GM12878 (cell line): ENCODE measurements at regions not wholly inside any gene's neighbourhood (a gene's known extent, or its start where the extent isn't known, plus 50 kb on each side); places are given as distances from the start of the nearest gene placed in this dataset.

Experiments used
- ATAC-seq: fragments of 200-7000 bp; cut with Tn5 transposase; 3 replicates; pipeline ENCODE4 v1.9.1; 2020; ENCODE audit warnings: mild to moderate bottlenecking, moderate library complexity
- BruUV-seq: library from RNA; stranded (reverse); fragments of 400-500 nt; replicated peaks from 2 replicates; lab custom pipeline; 2021; lab: Mats Ljungman, UMichigan
- CTCF ChIA-PET: fragments of 300-600 bp; sonication (Branson Sonifier 250); formaldehyde crosslinking; extraction: SDS; loops from one replicate; lab custom pipeline; 2021; ENCODE audit warnings: inconsistent platforms; lab: Yijun Ruan, JAX
- POLR2A ChIA-PET: fragments of 350-600 bp; formaldehyde crosslinking; extraction: SDS; loops from one replicate; lab custom pipeline; 2021; ENCODE audit warnings: inconsistent platforms; lab: Charles Lee
- RAD21 ChIA-PET: fragments of 300-600 bp; sonication (Branson Sonifier 250); formaldehyde crosslinking; loops from one replicate; lab custom pipeline; 2023; ENCODE audit warnings: antibody characterized with exemption; ENCODE audit not compliant: unreplicated experiment; lab: Charles Lee
- SMC1A ChIA-PET: fragments of 300-600 bp; sonication (Branson Sonifier 250); formaldehyde crosslinking; loops from one replicate; lab custom pipeline; 2023; ENCODE audit not compliant: unreplicated experiment, uncharacterized antibody; lab: Charles Lee
- DNase-seq: peaks from one replicate; pipeline ENCODE4 v3.0.0-alpha.2; 2011; ENCODE audit warnings: low read depth, low spot score
- FAIRE-seq: peaks from 3 replicates; lab custom pipeline; 2011; peaks lifted over from hg19 to GRCh38; lab: Jason Lieb, UNC
- H2AFZ ChIP-seq: 2 replicates; pipeline ENCODE4 v1.6.0; 2011; ENCODE audit warnings: low read depth, low read length, control low read depth; ENCODE audit not compliant: control insufficient read depth
- H3K27ac ChIP-seq: 2 replicates; pipeline ENCODE4 v1.5.1; 2011; ENCODE audit warnings: control low read depth; ENCODE audit not compliant: control insufficient read depth, insufficient read depth
- H3K27me3 ChIP-seq, 2 experiments: replicated peaks in 1 of 2; 2 replicates each; pipeline versions ENCODE4 v1.6.0 to v1.6.1; 2011; ENCODE audit warnings: low read length in 1 of 2; ENCODE audit not compliant: control insufficient read depth in 2 of 2, insufficient read depth in 2 of 2
- H3K36me3 ChIP-seq, 2 experiments: 2 replicates each; pipeline ENCODE4 v1.5.1; 2011; ENCODE audit warnings: low read length in 1 of 2; ENCODE audit not compliant: control insufficient read depth in 2 of 2, insufficient read depth in 2 of 2
- H3K4me1 ChIP-seq: 2 replicates; pipeline ENCODE4 v1.6.1; 2011; ENCODE audit warnings: mild to moderate bottlenecking, low read length, moderate library complexity, mixed read lengths; ENCODE audit not compliant: control insufficient read depth, insufficient read depth
- H3K4me2 ChIP-seq: 2 replicates; pipeline ENCODE4 v1.6.0; 2011; ENCODE audit warnings: control low read depth; ENCODE audit not compliant: control insufficient read depth, insufficient read depth
- H3K4me3 ChIP-seq: fragments of 200-600 bp; sonication (generic); 2 replicates; pipeline ENCODE4 v1.5.1; 2016
- H3K79me2 ChIP-seq: 2 replicates; pipeline ENCODE4 v1.6.0; 2011; ENCODE audit warnings: low read length; ENCODE audit not compliant: control insufficient read depth, insufficient read depth
- H3K9ac ChIP-seq: 2 replicates; pipeline ENCODE4 v1.8.0; 2011; ENCODE audit warnings: low read length, control low read depth, mixed read lengths; ENCODE audit not compliant: control insufficient read depth, insufficient read depth
- H3K9me3 ChIP-seq: replicated peaks from 3 replicates; pipeline ENCODE4 v1.5.1; 2011; ENCODE audit warnings: mild to moderate bottlenecking, low read length; ENCODE audit not compliant: control insufficient read depth, insufficient read depth
- H4K20me1 ChIP-seq: 2 replicates; pipeline ENCODE4 v1.6.0; 2011; ENCODE audit not compliant: control insufficient read depth, insufficient read depth
- BHLHE40 ChIP-seq, 2 experiments: fragments of 450-650 bp in 1 of 2; IDR thresholded peaks; 2 replicates each; pipeline ENCODE4 v1.6.1; 2011 to 2017; ENCODE audit warnings: low read depth in 2 of 2, borderline replicate concordance in 1 of 2, improper control_type of control experiment in 1 of 2, low read length in 1 of 2, mild to moderate bottlenecking in 1 of 2
- BMI1 ChIP-seq: fragments of 450-650 bp; IDR thresholded peaks from 2 replicates; pipeline ENCODE4 v1.6.1; 2016; ENCODE audit warnings: mild to moderate bottlenecking, moderate library complexity, borderline replicate concordance
- BRCA1 ChIP-seq: IDR thresholded peaks from 2 replicates; pipeline ENCODE4 v1.6.1; 2011; ENCODE audit warnings: low read depth, low read length, improper control_type of control experiment
- CEBPZ ChIP-seq: fragments of 150-350 bp; IDR thresholded peaks from 2 replicates; pipeline ENCODE4 v1.6.1; 2016; ENCODE audit warnings: low read depth, low read length
- ETV6 ChIP-seq, 2 experiments: fragments of 450-650 bp in 1 of 2; IDR thresholded peaks in 1 of 2; conservative IDR thresholded peaks in 1 of 2; 2 replicates each; pipeline ENCODE4 v1.6.1; 2014; ENCODE audit warnings: antibody characterized with exemption in 1 of 2, borderline replicate concordance in 1 of 2, low read depth in 1 of 2, mild to moderate bottlenecking in 1 of 2, moderate library complexity in 1 of 2
- HCFC1 ChIP-seq: fragments of 150-350 bp; IDR thresholded peaks from 2 replicates; pipeline ENCODE4 v1.6.1; 2014; ENCODE audit warnings: low read length
- IKZF1 ChIP-seq: fragments of 450-650 bp; conservative IDR thresholded peaks from 2 replicates; pipeline ENCODE4 v1.6.1; 2017; ENCODE audit warnings: antibody characterized with exemption, mild to moderate bottlenecking
- IRF5 ChIP-seq: fragments of 450-650 bp; IDR thresholded peaks from 2 replicates; pipeline ENCODE4 v1.6.1; 2017; ENCODE audit warnings: borderline replicate concordance
- JUND ChIP-seq: IDR thresholded peaks from 2 replicates; pipeline ENCODE4 v1.6.1; 2012; ENCODE audit warnings: low read depth, mild to moderate bottlenecking, low read length, improper control_type of control experiment, moderate library complexity
- KAT2A ChIP-seq: conservative IDR thresholded peaks from 2 replicates; pipeline ENCODE4 v1.6.1; 2011; ENCODE audit warnings: low read depth, low read length; ENCODE audit not compliant: control insufficient read depth
- MYB ChIP-seq: fragments of 150-350 bp; IDR thresholded peaks from 2 replicates; pipeline ENCODE4 v1.6.1; 2014; ENCODE audit warnings: mild to moderate bottlenecking, low read depth, low read length, borderline replicate concordance
- NFYA ChIP-seq: IDR thresholded peaks from 2 replicates; pipeline ENCODE4 v1.6.1; 2011; ENCODE audit warnings: low read depth, mild to moderate bottlenecking, low read length, improper control_type of control experiment, borderline replicate concordance
- NFYB ChIP-seq: IDR thresholded peaks from 2 replicates; pipeline ENCODE4 v1.6.1; 2011; ENCODE audit warnings: low read depth, mild to moderate bottlenecking, low read length, improper control_type of control experiment, moderate library complexity; ENCODE audit not compliant: insufficient read depth
- NR2C2 ChIP-seq: IDR thresholded peaks from 2 replicates; pipeline ENCODE4 v1.6.1; 2011; ENCODE audit warnings: borderline replicate concordance, low read depth; ENCODE audit not compliant: control insufficient read depth, insufficient read length
- SMARCA5 ChIP-seq: fragments of 450-650 bp; IDR thresholded peaks from 2 replicates; pipeline ENCODE4 v1.6.1; 2017; ENCODE audit warnings: mild to moderate bottlenecking
- SREBF1 ChIP-seq: IDR thresholded peaks from 2 replicates; pipeline ENCODE4 v1.6.1; 2012; ENCODE audit warnings: mild to moderate bottlenecking, low read length
- USF2 ChIP-seq: IDR thresholded peaks from 2 replicates; pipeline ENCODE4 v1.6.1; 2011; ENCODE audit warnings: low read depth, low read length, improper control_type of control experiment, borderline replicate concordance
- ZBED1 ChIP-seq: IDR thresholded peaks from 2 replicates; pipeline ENCODE4 v1.6.1; 2016; ENCODE audit warnings: borderline replicate concordance
- WGBS: methylation state at CpG from one replicate; pipeline ENCODE4 v1.1.6; 2016; ENCODE audit warnings: low lambda C conversion rate; ENCODE audit not compliant: insufficient replicate concordance, insufficient coverage; ENCODE audit errors: missing lambda C conversion rate; 5-methylcytosine and 5-hydroxymethylcytosine counted together
- in situ Hi-C: fragments of 300-500 bp; cut with MboI; formaldehyde crosslinking; loops from 9 replicates; pipeline ENCODE4 v1.14.3; 2018; ENCODE audit warnings: mixed read lengths
- intact Hi-C: fragments of 100-400 bp; cut with micrococcal nuclease; formaldehyde crosslinking; loops from one replicate; pipeline ENCODE4 v1.14.2; 2022; ENCODE audit not compliant: unreplicated experiment

GRCh38 chr2:129759472-129760010, 219.9 kb upstream of the RAB6C start:
- ATAC-seq (no peak), FAIRE-seq (peak; percentile 62), DNase-seq (no peak)
- intact Hi-C loops: no loop called here
- 48% methylated on average over 2 of the region's 2 CpGs for WGBS
- no peaks in the 10 kb centered on the region for H3K9me3 ChIP-seq
- CTCF ChIA-PET: no interaction called here
- TF ChIP-seq SMARCA5: no peak
- TF ChIP-seq ZBED1: no peak
- no peak for TF ChIP-seq MYB
- no peak for TF ChIP-seq CEBPZ
- no peak for TF ChIP-seq NFYB
- TF ChIP-seq NR2C2: no peak
- no peak for TF ChIP-seq IRF5
- no peak for TF ChIP-seq HCFC1
- TF ChIP-seq BHLHE40 (IDR thresholded peaks at IDR 0.05; ENCODE audit: borderline replicate concordance in 1 of 2, low read depth in 2 of 2, low read length in 1 of 2): no peak
- TF ChIP-seq NFYA: no peak
- TF ChIP-seq SREBF1: no peak
- TF ChIP-seq BRCA1: no peak
- no peak for TF ChIP-seq JUND
- no peak for TF ChIP-seq IKZF1
- TF ChIP-seq ETV6 (conservative IDR thresholded peaks at IDR 0.05 in 1 of 2, IDR thresholded peaks at IDR 0.05 in 1 of 2; ENCODE audit: borderline replicate concordance in 1 of 2, low read depth in 1 of 2): no peak
- no peak for TF ChIP-seq KAT2A
- TF ChIP-seq USF2: no peak
- no peak for TF ChIP-seq BMI1
- TF ChIP-seq, all 136 proteins: peak for 0
- no TSS peak for BruUV-seq
- RAD21 ChIA-PET: no interaction called here
- no peak overlapping the region for H2AFZ ChIP-seq
- H3K4me3 ChIP-seq: no peak overlapping the region
- H3K79me2 ChIP-seq: no peaks in the 10 kb centered on the region
- H3K4me2 ChIP-seq: no peak overlapping the region
- no peaks in the 10 kb centered on the region; a peak in 1 of 4 replicates for H3K27me3 ChIP-seq
- SMC1A ChIA-PET: no interaction called here
- in situ Hi-C loops: no loop called here
- no peak overlapping the region for H3K27ac ChIP-seq
- no peaks in the 10 kb centered on the region for H3K4me1 ChIP-seq
- H3K36me3 ChIP-seq: no peaks in the 10 kb centered on the region
- H3K9ac ChIP-seq: no peak overlapping the region
- POLR2A ChIA-PET: no interaction called here
- H4K20me1 ChIP-seq: no peaks in the 10 kb centered on the region
